ENCODE measurements at regions not wholly inside any gene's neighbourhood (a gene's known extent, or its start where the extent isn't known, plus 50 kb on each side); places are given as distances from the start of the nearest gene placed in this dataset.

DNA sequence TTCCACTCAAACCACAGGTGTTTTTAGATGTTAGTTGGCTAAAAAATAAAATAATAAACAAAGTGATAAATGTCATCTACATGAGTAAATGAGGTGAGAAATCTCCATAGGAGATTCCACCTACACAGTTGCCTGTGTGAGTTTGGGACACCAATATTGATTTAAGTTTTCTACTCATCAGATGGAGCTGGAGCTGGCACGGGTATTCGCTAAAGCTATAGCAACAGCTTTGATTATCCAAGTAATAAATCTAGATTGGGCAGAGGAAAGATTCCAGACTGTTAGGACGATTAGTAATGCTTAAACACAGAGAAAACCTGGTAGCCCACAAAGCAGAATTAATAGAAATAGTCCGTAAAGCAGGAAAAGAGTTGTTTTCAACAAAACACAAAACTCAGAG lies 313.9 kb downstream of the PABPC4L start:
- no peak for TF ChIP-seq POLR2AphosphoS5 (IDR thresholded peaks at IDR 0.05)
- TF ChIP-seq, protein P1, sequence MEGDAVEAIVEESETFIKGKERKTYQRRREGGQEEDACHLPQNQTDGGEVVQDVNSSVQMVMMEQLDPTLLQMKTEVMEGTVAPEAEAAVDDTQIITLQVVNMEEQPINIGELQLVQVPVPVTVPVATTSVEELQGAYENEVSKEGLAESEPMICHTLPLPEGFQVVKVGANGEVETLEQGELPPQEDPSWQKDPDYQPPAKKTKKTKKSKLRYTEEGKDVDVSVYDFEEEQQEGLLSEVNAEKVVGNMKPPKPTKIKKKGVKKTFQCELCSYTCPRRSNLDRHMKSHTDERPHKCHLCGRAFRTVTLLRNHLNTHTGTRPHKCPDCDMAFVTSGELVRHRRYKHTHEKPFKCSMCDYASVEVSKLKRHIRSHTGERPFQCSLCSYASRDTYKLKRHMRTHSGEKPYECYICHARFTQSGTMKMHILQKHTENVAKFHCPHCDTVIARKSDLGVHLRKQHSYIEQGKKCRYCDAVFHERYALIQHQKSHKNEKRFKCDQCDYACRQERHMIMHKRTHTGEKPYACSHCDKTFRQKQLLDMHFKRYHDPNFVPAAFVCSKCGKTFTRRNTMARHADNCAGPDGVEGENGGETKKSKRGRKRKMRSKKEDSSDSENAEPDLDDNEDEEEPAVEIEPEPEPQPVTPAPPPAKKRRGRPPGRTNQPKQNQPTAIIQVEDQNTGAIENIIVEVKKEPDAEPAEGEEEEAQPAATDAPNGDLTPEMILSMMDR (IDR thresholded peaks at IDR 0.05 in 8 of 11, conservative IDR thresholded peaks at IDR 0.05 in 3 of 11): no peak
